ENCODE measurements at regions not wholly inside any gene's neighbourhood (a gene's known extent, or its start where the extent isn't known, plus 50 kb on each side); places are given as distances from the start of the nearest gene placed in this dataset.

DNA sequence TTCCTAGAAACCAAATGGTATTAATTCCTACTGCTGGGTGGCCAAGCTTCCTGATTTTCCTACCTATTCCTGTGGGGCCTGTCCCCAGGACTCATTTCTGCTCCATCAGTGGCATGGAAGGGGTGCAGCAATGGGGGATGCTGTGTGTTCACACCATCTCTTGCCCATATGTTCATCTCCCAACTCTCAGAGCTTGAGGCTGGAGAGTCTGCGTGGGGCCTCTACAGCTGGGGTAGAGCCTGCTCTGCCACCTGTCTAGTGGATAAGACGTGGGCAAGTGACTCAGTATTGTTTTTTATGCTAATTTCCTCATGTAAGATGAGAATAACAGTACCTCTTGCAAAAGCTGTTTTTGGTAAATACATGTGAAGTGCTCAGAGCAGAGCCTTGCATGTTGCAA lies 149.8 kb downstream of the ACTR3 start:
- Histone ChIP-seq H3K4me3 (ENCODE audit: low read depth, low read length) (no peak overlapping the region), H3K4me1 (ENCODE audit: control insufficient read depth, insufficient read depth, low read length) (no peaks in the 10 kb centered on the region), H3K27ac (ENCODE audit: low read depth, low read length) (no peak overlapping the region), H3K36me3 (ENCODE audit: control insufficient read depth, insufficient read depth, low read length) (no peaks in the 10 kb centered on the region), H3K27me3 (ENCODE audit: control insufficient read depth, insufficient read depth, low read length) (no peaks in the 10 kb centered on the region), H3K9me3 (ENCODE audit: control insufficient read depth, insufficient read depth, low read length) (no peaks in the 10 kb centered on the region)
- DNase-seq (ENCODE audit: low read depth in 4 of 6, low spot score in 6 of 6) = peak in 1 of 6 donors; percentile 58
- WGBS (ENCODE audit: insufficient coverage) = 29% methylated on average over 1 of the region's 2 CpGs

DNA sequence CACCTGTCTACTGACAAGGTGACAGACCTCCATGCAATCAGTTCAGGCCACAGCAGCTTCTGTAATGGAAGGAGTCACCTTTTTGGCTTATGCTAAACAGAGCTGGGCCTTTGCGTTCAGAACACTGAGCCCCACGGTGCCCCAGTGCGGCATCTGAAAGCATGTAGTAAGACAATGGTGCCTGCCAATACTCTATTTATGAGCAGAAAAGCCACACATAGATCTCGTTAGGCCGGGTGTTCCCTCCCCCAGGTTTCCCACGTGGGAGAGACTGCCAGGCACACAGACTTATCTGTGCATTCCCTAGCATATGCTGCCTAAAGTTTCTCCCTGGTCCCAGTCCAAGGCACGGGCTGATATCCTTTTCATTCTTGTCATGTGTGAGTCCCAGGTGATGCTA lies 150.9 kb downstream of the ACTR3 start:
- Histone ChIP-seq H3K27me3 (ENCODE audit: control insufficient read depth, insufficient read depth, low read length) (no peaks in the 10 kb centered on the region), H3K4me3 (ENCODE audit: low read depth, low read length) (no peak overlapping the region), H3K9me3 (ENCODE audit: control insufficient read depth, insufficient read depth, low read length) (no peaks in the 10 kb centered on the region), H3K27ac (ENCODE audit: low read depth, low read length) (no peak overlapping the region), H3K4me1 (ENCODE audit: control insufficient read depth, insufficient read depth, low read length) (no peaks in the 10 kb centered on the region), H3K36me3 (ENCODE audit: control insufficient read depth, insufficient read depth, low read length) (no peaks in the 10 kb centered on the region)
- peak in 1 of 6 donors; percentile 69 for DNase-seq (ENCODE audit: low read depth in 4 of 6, low spot score in 6 of 6)
- 54% methylated on average over 6 of the region's 7 CpGs for WGBS (ENCODE audit: insufficient coverage)

DNA sequence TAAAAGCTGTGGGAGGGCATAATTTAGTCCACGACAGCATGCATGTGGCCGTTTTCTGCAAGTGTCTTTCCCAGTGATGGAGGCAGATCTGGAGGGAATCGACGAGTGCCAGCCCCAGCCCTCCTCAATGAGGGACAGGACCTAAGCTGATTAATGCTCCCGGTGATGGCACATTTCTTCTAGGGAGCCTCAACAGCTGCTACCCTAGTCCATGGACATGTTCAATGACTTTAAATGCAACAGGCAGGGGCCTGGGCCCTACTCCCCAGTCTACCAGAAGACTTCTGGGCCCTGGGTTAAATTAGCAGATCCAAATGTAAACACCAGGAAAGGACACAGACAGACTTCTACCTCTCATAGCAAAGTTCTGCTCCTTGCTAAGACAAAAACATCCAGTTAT lies 155.1 kb downstream of the ACTR3 start:
- Histone ChIP-seq H3K4me3 (ENCODE audit: low read depth, low read length) (no peak overlapping the region), H3K4me1 (ENCODE audit: control insufficient read depth, insufficient read depth, low read length) (no peaks in the 10 kb centered on the region), H3K27ac (ENCODE audit: low read depth, low read length) (no peak overlapping the region), H3K9me3 (ENCODE audit: control insufficient read depth, insufficient read depth, low read length) (no peaks in the 10 kb centered on the region), H3K36me3 (ENCODE audit: control insufficient read depth, insufficient read depth, low read length) (no peaks in the 10 kb centered on the region), H3K27me3 (ENCODE audit: control insufficient read depth, insufficient read depth, low read length) (no peaks in the 10 kb centered on the region)
- WGBS (ENCODE audit: insufficient coverage) = 98% methylated on average over 5 of the region's 5 CpGs
- no peak for DNase-seq (ENCODE audit: low read depth in 4 of 6, low spot score in 6 of 6)

DNA sequence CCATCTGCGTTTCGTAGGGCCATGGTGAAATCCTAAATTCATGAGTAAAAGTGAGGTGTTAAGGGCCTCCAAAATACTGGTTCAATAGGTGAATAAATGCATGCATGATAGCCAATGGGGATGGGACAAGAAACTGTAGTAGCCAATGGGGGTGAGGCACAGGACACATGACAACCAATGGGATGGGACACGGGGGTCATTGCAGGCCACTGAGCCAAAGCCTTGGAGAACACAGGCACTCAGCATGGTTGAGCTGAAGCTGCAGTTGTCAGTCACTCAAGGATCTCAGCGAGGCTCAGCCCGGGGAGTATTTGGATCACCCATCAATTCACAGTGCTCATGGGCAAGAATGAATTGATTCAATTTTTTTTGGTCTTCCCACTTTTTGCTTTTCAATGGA lies 156.5 kb downstream of the ACTR3 start:
- Histone ChIP-seq H3K9me3 (ENCODE audit: control insufficient read depth, insufficient read depth, low read length) (no peaks in the 10 kb centered on the region), H3K27ac (ENCODE audit: low read depth, low read length) (no peak overlapping the region), H3K36me3 (ENCODE audit: control insufficient read depth, insufficient read depth, low read length) (no peaks in the 10 kb centered on the region), H3K4me1 (ENCODE audit: control insufficient read depth, insufficient read depth, low read length) (no peaks in the 10 kb centered on the region), H3K27me3 (ENCODE audit: control insufficient read depth, insufficient read depth, low read length) (no peaks in the 10 kb centered on the region), H3K4me3 (ENCODE audit: low read depth, low read length) (no peak overlapping the region)
- WGBS (ENCODE audit: insufficient coverage) = 92% methylated on average over 5 of the region's 5 CpGs
- no peak for DNase-seq (ENCODE audit: low read depth in 4 of 6, low spot score in 6 of 6)

DNA sequence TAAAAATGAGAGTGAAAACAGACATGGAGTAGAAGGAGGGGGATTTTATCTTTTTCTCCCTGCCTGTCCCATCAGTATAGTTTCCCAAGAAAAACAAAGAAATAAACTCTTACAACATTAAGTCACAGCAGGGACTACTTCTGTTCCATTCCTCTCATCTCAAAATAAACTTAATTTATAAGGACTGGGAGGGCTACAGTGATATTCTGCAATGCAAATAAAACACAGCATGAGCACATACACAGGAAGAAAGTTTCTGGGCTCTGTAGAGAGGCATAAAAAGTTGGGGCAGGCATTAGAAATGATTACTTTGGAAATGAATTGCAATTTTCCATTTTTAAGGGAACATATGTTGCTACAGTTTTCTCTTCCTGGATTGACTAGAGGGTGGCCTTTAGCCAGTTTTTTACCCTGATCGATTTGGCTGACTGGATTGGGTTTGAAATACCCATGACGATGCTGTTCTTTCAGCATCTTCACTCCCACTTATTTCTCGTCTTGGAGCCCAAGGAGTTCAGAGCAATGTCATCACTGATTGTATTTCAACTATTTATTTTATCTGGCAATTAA lies 157.1 kb downstream of the ACTR3 start:
- Histone ChIP-seq H3K36me3 (ENCODE audit: control insufficient read depth, insufficient read depth, low read length) (no peaks in the 10 kb centered on the region), H3K4me1 (ENCODE audit: control insufficient read depth, insufficient read depth, low read length) (no peaks in the 10 kb centered on the region), H3K9me3 (ENCODE audit: control insufficient read depth, insufficient read depth, low read length) (no peaks in the 10 kb centered on the region), H3K27ac (ENCODE audit: low read depth, low read length) (no peak overlapping the region), H3K27me3 (ENCODE audit: control insufficient read depth, insufficient read depth, low read length) (no peaks in the 10 kb centered on the region), H3K4me3 (ENCODE audit: low read depth, low read length) (no peak overlapping the region)
- peak in 2 of 6 donors; percentile 48 to 65 for DNase-seq (ENCODE audit: low read depth in 4 of 6, low spot score in 6 of 6)
- WGBS (ENCODE audit: insufficient coverage) = 67% methylated on average over 1 of the region's 3 CpGs

DNA sequence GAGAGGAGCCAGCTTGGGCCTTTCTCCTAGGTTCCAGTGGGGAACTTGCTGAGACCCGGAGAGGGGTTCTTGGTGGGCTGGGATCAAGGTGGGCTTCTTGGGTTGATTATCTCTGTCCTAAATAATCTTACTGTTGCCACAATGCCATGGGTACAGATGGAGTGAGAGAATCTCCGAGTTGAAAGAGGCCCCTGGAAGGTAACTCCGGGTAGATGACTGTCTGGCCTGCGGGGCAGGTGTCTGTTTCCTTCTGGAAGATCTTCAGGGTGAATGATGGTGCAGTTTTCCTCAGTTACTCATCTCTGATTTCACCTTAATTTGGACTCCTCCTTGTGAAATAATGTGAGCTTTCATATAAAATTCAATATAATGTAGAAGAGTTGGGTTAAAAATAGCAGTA lies 159.4 kb downstream of the ACTR3 start:
- Histone ChIP-seq H3K9me3 (ENCODE audit: control insufficient read depth, insufficient read depth, low read length) (no peaks in the 10 kb centered on the region), H3K36me3 (ENCODE audit: control insufficient read depth, insufficient read depth, low read length) (no peaks in the 10 kb centered on the region), H3K4me1 (ENCODE audit: control insufficient read depth, insufficient read depth, low read length) (no peaks in the 10 kb centered on the region), H3K27me3 (ENCODE audit: control insufficient read depth, insufficient read depth, low read length) (no peaks in the 10 kb centered on the region), H3K4me3 (ENCODE audit: low read depth, low read length) (no peak overlapping the region), H3K27ac (ENCODE audit: low read depth, low read length) (no peak overlapping the region)
- WGBS (ENCODE audit: insufficient coverage) = 100% methylated on average over 1 of the region's 4 CpGs
- no peak for DNase-seq (ENCODE audit: low read depth in 4 of 6, low spot score in 6 of 6)

DNA sequence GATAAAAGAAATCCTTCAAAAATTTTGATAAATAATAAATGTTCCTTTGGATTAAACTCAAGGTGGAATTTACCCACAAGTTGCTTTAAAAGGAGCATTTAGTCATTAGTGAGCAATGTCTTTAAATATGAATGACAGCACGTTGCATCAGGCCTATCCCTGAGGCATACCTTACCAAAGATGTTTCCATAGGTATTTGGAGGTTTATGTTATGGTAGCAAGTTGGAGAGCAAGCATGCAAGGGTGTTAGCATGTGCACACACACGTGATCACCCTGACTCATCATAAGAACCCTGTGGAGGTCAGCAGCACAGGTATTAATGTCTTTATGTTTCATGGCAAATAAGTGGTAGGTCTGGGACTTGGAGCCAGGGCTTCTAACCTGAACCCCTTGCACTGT lies 159.9 kb downstream of the ACTR3 start:
- Histone ChIP-seq H3K27me3 (ENCODE audit: control insufficient read depth, insufficient read depth, low read length) (no peaks in the 10 kb centered on the region), H3K4me3 (ENCODE audit: low read depth, low read length) (no peak overlapping the region), H3K27ac (ENCODE audit: low read depth, low read length) (no peak overlapping the region), H3K4me1 (ENCODE audit: control insufficient read depth, insufficient read depth, low read length) (no peaks in the 10 kb centered on the region), H3K36me3 (ENCODE audit: control insufficient read depth, insufficient read depth, low read length) (no peaks in the 10 kb centered on the region), H3K9me3 (ENCODE audit: control insufficient read depth, insufficient read depth, low read length) (no peaks in the 10 kb centered on the region)
- no peak for DNase-seq (ENCODE audit: low read depth in 4 of 6, low spot score in 6 of 6)
- WGBS (ENCODE audit: insufficient coverage) = 43% methylated on average over 1 of the region's 2 CpGs

DNA sequence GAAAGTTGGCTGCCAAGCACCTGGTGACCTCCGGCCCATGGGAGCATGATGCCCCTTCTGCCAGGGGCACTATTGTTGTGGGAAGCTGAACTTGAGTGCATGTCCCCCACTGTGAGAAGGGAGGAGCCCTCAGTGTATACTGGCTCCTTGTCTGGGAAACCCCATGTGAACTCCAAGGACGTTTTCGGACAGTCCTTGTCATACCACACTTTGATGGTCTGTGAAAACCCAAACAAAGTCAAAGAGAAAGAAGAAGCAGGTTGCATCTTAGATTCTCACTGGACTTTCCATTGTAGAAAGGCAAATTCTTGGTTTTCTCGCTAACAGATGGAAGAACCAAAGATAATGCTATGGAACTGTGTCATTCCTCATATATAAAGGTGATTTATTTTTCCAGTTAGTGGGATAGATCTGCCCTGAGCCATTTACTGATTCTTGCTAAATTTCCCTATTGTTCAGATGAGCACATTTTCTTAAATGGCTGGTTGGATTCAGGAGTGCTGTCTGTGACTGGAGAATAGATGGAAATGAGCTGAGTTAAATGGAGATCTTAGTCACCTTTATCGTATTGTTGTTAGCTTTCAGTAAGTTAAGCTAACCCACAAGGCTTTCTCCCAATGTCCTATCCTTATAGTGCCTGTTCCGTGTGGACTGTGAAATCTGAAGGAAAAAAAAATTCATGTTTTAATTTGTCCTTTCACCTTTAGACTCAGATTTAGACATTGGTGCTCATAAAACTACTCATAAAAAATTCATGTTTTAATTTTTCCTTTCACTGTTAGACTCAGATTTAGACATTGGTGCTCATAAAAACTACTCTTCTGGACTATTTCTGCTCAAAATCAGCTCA lies 166.6 kb downstream of the ACTR3 start:
- no peaks in the 10 kb centered on the region for H3K9me3 ChIP-seq (ENCODE audit: control insufficient read depth, insufficient read depth, low read length)
- WGBS (ENCODE audit: insufficient coverage) = 74% methylated on average over 3 of the region's 6 CpGs
- DNase-seq (ENCODE audit: low read depth in 4 of 6, low spot score in 6 of 6) = no peak
- no peaks in the 10 kb centered on the region for H3K36me3 ChIP-seq (ENCODE audit: control insufficient read depth, insufficient read depth, low read length)
- H3K4me3 ChIP-seq (ENCODE audit: low read depth, low read length) = no peak overlapping the region
- H3K27ac ChIP-seq (ENCODE audit: low read depth, low read length) = no peak overlapping the region
- no peaks in the 10 kb centered on the region for H3K4me1 ChIP-seq (ENCODE audit: control insufficient read depth, insufficient read depth, low read length)
- H3K27me3 ChIP-seq (ENCODE audit: control insufficient read depth, insufficient read depth, low read length) = no peaks in the 10 kb centered on the region

DNA sequence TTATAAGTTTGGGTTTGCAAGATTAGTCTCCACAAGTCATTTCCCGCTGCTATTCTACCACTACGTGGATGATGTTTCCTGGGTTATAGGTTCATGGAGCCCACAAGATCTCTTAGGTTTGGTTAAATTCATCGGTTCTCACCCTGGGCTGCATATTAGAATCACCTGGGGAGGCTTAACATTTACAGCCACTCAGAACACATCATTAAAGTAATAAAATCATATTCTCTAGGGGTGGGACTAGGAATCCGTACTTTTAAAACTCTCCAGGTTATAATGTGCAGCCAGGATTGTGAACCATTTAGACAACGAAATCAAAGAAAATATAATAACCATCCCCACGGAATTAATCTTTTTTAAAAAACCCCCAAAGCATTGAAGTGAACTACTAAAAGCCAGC lies 167.7 kb downstream of the ACTR3 start:
- 60% methylated on average over 1 of the region's 6 CpGs for whole genome bisulfite sequencing (ENCODE audit: insufficient coverage)
- H3K4me1 ChIP-seq (ENCODE audit: control insufficient read depth, insufficient read depth, low read length) = no peaks in the 10 kb centered on the region
- no peak overlapping the region for H3K4me3 ChIP-seq (ENCODE audit: low read depth, low read length)
- H3K9me3 ChIP-seq (ENCODE audit: control insufficient read depth, insufficient read depth, low read length) = no peaks in the 10 kb centered on the region
- H3K27ac ChIP-seq (ENCODE audit: low read depth, low read length) = no peak overlapping the region
- H3K27me3 ChIP-seq (ENCODE audit: control insufficient read depth, insufficient read depth, low read length) = no peaks in the 10 kb centered on the region
- no peaks in the 10 kb centered on the region for H3K36me3 ChIP-seq (ENCODE audit: control insufficient read depth, insufficient read depth, low read length)
- no peak for DNase-seq (ENCODE audit: low read depth in 4 of 6, low spot score in 6 of 6)

DNA sequence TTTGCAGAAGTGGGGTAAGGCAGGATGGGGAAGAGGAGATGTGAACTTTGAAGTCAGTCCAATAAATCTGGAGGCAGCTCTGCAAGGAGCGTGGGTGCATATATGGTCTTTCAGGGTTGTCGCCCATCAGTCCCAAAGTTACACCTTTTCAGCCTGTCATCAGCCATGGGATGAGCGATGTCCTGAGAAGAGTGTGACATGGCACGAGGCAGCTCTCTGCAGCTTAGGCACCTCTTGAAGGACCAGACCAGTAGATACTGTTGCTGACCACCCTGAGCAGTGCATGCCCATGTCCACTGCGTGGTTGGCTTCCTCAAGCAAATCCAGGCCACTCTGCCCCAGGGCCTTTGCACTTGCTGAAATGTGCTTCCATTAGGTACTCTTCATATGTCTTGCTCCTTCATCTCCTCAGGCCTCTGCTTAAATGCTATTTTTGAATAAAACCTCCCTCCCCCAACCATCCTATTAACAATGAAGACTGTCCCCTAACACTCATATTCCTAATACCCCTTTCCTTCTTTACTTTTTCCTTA lies 171.7 kb downstream of the ACTR3 start:
- Histone ChIP-seq H3K27me3 (ENCODE audit: control insufficient read depth, insufficient read depth, low read length) (no peaks in the 10 kb centered on the region), H3K36me3 (ENCODE audit: control insufficient read depth, insufficient read depth, low read length) (no peaks in the 10 kb centered on the region), H3K4me1 (ENCODE audit: control insufficient read depth, insufficient read depth, low read length) (no peaks in the 10 kb centered on the region), H3K27ac (ENCODE audit: low read depth, low read length) (no peak overlapping the region), H3K9me3 (ENCODE audit: control insufficient read depth, insufficient read depth, low read length) (no peaks in the 10 kb centered on the region), H3K4me3 (ENCODE audit: low read depth, low read length) (no peak overlapping the region)
- 91% methylated on average over 4 of the region's 5 CpGs for WGBS (ENCODE audit: insufficient coverage)
- DNase-seq (ENCODE audit: low read depth in 4 of 6, low spot score in 6 of 6) = no peak
